ENCODE measurements at regions not wholly inside any gene's neighbourhood (a gene's known extent, or its start where the extent isn't known, plus 50 kb on each side); places are given as distances from the start of the nearest gene placed in this dataset.
"Not testable (repeated sequence)": the region's sequence is repeated elsewhere in the genome, so short reads cannot be mapped to it uniquely, and the experiment has no call there.

GRCh38 chr2:21379140-21379539 lies 255.4 kb downstream of the TDRD15 start:
- DNase-seq (ENCODE audit: low read depth, low spot score) = no peak
- no peak for TF ChIP-seq CTCF (IDR thresholded peaks at IDR 0.05; ENCODE audit: insufficient read depth, low read length, missing control alignments)
- CTCF ChIA-PET = no interaction called here
- no peak overlapping the region for H3K4me3 ChIP-seq (ENCODE audit: low read depth, low read length)
- POLR2A ChIA-PET = no interaction called here

GRCh38 chr2:21379668-21380067 lies 255.9 kb downstream of the TDRD15 start:
- H3K4me3 ChIP-seq (ENCODE audit: low read depth, low read length); CTCF ChIA-PET; POLR2A ChIA-PET: not testable (repeated sequence)

GRCh38 chr2:21381421-21381820 lies 257.7 kb downstream of the TDRD15 start:
- ChIA-PET CTCF (no interaction called here), POLR2A (no interaction called here)
- no peak for DNase-seq (ENCODE audit: low read depth, low spot score)
- no peak for TF ChIP-seq CTCF (IDR thresholded peaks at IDR 0.05; ENCODE audit: insufficient read depth, low read length, missing control alignments)
- no peak overlapping the region for H3K4me3 ChIP-seq (ENCODE audit: low read depth, low read length)

More at GRCh38 chr2:21379668-21380067, 255.9 kb downstream of the TDRD15 start:
- not testable (repeated sequence) for DNase-seq (ENCODE audit: low read depth, low spot score)

GRCh38 chr2:21382701-21383520 lies 259.1 kb downstream of the TDRD15 start:
- ChIA-PET CTCF (no interaction called here), POLR2A (no interaction called here)
- no peak for DNase-seq (ENCODE audit: low read depth, low spot score)
- no peak overlapping the region for H3K4me3 ChIP-seq (ENCODE audit: low read depth, low read length)
- TF ChIP-seq CTCF (IDR thresholded peaks at IDR 0.05; ENCODE audit: insufficient read depth, low read length, missing control alignments) = no peak

- H3K4me3 ChIP-seq (ENCODE audit: low read depth, low read length) = no peak overlapping the region
- no peak for TF ChIP-seq CTCF (IDR thresholded peaks at IDR 0.05; ENCODE audit: insufficient read depth, low read length, missing control alignments)
- ChIA-PET POLR2A (no interaction called here), CTCF (no interaction called here)
- DNase-seq (ENCODE audit: low read depth, low spot score) = no peak
These were observed 262.9 kb downstream of the TDRD15 start for GRCh38 chr2:21386666-21387065.

GRCh38 chr2:21392649-21393048 lies 268.9 kb downstream of the TDRD15 start:
- no peak for TF ChIP-seq CTCF (IDR thresholded peaks at IDR 0.05; ENCODE audit: insufficient read depth, low read length, missing control alignments)
- CTCF ChIA-PET = no interaction called here
- DNase-seq (ENCODE audit: low read depth, low spot score) = no peak
- no peak overlapping the region for H3K4me3 ChIP-seq (ENCODE audit: low read depth, low read length)
- POLR2A ChIA-PET = no interaction called here

- ChIA-PET POLR2A (no interaction called here), CTCF (no interaction called here)
- TF ChIP-seq CTCF (IDR thresholded peaks at IDR 0.05; ENCODE audit: insufficient read depth, low read length, missing control alignments) = no peak
- no peak overlapping the region for H3K4me3 ChIP-seq (ENCODE audit: low read depth, low read length)
- no peak for DNase-seq (ENCODE audit: low read depth, low spot score)
These were observed 269.4 kb downstream of the TDRD15 start for GRCh38 chr2:21393173-21393572.

Data from AG04449 (cell line).